Stimulated activated CD8-positive, alpha-beta memory T cell treated with anti-CD3 and anti-CD28 coated beads, Interleukin-15, amount 100 ng/mL, for 24 hours (primary cell): ENCODE measurements at regions not wholly inside any gene's neighbourhood (a gene's known extent, or its start where the extent isn't known, plus 50 kb on each side); places are given as distances from the start of the nearest gene placed in this dataset.

Experiments used
- DNase-seq: peaks from one replicate; pipeline ENCODE4 v3.0.0-alpha.2; 2020; ENCODE audit warnings: low read depth

DNA sequence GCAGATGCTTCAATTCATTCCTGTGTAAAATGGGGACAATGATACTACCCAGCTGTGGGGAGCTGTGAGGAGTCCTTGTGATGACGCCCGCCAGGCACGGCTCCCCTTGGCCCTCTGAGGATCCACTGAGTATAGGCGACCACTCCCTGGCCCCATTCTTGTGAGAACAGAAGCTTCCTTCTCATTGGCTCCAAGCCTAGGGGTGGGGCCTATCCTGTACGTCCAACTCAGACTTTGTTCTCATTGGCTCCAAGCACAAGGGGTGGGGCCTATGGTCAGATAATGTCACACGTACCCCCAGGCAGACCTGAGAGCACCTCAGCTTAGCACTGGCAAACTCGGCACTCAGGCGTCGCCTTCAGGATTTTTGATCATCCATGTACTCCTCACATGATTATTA is 232.9 kb upstream of the MVB12B start:
- no peak for DNase-seq

DNA sequence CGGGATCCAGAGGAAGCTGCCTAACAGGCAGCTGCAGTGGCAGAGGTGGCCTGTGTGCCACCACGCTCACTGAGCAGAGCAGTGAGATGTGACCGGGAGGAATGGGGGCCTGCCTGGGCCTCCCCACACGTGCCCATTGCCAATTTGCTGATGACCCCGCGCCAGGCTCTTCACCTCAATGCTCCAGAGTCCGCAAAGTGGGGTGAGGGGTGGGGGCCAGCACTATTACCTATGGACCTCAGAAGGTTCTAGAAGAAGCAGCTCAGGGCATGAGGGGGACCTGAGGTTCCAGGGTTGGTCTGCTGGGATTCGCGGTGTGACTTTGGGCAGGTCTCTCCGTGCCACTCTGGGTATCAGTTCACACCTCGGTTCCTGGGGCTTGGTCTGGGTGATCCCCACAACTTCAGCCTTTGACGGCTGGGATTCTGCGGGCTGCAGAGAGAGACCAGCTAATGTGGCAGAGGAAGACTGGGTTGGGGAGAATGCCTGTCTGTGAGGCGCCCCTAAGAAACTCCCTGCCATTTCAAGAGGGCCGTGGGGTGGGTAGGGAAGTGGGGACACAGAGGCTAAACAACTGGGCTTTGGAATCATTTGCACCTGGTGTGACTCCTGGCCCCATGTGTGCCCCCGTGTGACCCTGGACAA is 231.0 kb upstream of the MVB12B start:
- no peak for DNase-seq

- no peak for DNase-seq
Observed at GRCh38 chr9:126096340-126096739, 230.3 kb upstream of the MVB12B start.

DNA sequence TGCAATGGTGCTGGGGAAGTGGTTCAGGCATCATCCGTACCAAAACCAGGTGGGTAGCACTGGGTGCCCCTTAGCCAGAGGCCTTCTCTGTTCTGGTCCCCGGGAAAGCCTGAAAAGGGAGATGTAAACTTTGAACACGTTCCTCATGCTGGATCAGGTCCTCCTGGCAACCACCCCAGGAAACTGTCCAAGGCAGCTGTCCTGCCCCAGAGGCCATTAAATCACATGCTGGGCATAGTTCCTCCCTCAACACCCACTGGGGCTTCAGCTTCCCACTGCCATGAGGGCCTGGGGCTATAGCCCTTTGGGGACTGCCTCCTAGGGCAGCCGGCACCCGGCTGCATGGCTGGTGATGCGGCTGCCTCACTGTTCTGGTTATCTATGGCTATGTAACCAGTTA is 228.9 kb upstream of the MVB12B start:
- no peak for DNase-seq

- no peak for DNase-seq
Observed at GRCh38 chr9:126106404-126106803, 220.2 kb upstream of the MVB12B start.

DNA sequence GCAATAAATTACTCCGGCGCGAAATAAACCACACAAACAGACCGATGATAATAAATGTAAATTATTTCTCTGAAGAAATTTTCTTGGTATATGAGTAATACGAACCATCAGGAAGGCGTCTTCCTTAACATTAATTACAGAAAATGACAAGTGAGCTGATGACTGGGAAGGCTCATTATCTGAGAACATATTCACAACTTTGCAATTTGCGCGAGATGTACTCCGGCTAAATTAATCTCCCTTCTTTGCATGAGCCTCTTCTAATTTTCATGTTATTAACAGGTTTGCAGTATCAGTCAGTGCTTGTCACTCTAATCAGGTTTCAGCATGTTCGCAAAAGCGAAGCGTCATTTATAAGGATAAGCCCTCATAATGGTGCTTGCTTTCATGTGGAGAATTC is 218.9 kb upstream of the MVB12B start:
- no peak for DNase-seq

GRCh38 chr9:126108240-126108639 is 218.4 kb upstream of the MVB12B start:
- no peak for DNase-seq

- no peak for DNase-seq
Observed at GRCh38 chr9:126109575-126109974, 217.1 kb upstream of the MVB12B start.

DNA sequence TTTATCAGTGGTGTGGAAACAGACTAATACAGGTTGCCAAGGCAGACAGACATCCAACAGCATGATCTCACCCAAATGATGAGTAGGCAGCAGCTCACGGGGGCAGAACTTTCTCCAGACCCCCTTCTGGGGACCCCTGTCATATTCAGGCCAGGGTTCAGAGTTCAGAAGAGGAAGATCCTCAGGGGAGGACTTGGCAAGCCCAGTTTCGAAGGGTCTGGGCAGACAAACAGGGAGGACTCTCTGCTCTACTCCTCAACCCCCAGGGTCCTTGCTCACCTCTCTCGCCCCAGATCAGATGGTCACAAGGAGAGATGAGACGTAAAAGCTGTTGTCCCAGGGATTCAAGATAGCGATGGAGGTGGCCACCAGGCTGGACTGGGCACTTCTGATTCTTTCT is 215.1 kb upstream of the MVB12B start:
- no peak for DNase-seq

DNA sequence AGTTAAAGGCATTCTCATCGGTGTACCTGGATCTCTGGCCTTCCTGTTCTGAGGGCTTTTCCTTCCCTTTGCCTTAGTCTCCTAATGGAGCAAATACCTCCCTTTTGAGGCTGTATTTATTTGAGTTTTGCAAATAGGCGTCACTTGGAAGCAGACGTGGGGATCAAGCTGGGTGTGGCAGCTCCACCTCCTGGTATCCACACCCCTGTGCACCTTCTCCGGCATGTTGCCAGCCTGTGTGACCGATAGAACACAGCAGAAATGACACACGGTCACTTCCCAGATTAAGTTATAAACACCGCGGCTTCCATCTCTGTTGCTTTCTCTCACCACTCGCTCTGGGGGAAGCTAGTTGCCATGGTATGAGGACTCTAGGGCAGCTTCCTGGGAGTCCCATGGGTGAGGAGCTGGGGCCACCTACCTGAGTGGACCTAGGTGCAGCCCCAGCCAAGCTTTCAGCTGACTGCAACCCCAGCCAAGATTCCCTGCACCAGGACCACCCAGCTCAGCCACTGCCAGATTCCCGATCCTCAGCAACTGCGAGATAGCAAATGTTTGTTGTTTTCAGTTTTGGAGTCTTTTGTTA is 214.4 kb upstream of the MVB12B start:
- no peak for DNase-seq

GRCh38 chr9:126113176-126113575 is 213.5 kb upstream of the MVB12B start:
- no peak for DNase-seq

DNA sequence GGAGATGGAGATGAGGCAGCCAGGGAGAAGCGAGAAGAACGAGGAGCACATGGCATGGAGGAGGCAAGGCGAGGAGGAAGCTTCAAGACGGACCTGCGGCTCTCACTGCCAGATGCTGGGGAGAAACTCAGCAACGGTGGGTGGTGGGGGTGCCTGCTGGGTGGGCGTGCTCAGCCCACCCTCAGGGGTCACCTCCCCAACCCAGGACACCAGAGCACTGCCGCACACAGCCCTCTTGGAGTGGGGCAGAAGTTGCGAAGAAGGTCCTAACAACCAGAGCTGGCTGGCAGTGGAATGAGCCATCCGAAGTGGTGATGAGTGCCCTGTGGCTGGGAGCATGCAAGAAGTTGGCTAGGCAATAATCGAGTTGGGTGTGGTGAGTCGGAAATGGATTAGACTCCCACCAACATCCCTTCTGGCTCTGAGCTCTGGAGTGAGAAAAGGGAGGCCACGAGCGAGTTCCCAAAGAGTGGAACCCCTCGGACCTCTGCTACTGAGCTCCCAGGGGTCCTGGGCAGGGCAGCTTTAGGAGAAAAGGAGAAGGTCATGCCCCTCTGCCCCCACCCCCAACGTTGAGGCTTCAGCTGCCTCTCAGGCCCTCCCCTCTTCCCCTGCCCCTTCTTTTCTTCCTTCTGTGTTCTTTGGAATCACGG is 212.7 kb upstream of the MVB12B start:
- DNase-seq: no peak

- no peak for DNase-seq
Observed at GRCh38 chr9:126114409-126114760, 212.2 kb upstream of the MVB12B start.

GRCh38 chr9:126114850-126115460 is 211.7 kb upstream of the MVB12B start:
- no peak for DNase-seq

DNA sequence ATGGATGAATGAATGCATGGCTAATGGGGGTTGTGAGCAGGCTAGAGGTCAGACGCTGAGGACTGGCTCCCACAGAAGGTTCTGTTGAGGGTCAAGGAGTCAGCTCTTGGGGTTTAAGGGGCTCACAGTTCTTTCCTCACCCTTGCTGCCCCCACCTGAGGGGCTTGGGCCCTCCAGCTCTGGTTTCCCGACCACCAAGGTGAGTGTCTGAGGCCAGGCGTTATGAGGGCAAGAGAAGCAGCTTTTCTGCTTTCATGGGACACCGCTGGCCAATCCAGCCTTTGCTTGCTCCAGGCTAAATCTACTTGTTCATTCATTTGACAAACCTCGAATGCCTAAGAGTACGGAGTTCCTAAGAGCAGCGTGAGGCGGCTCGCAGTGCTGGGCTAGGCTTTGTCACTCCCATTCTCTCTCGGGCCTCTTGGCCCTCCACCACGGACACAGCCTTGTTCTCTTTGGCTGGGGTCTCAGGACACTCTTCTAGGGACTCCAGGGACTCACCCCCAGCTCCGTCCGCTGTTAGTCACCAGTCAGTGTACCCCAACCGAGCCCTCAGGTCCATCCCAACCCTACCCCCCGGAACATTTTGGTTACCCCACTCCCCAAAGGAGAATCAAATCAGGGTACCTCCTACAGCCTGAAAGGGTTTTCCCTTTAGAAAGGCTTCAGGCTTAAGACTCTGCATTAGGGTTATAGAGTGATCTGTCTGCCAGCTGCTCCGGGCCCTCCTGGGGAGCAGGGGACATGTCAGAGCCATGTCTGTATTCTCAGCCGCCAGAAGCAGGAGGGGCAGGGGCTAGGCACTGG is 210.1 kb upstream of the MVB12B start:
- DNase-seq: no peak

DNA sequence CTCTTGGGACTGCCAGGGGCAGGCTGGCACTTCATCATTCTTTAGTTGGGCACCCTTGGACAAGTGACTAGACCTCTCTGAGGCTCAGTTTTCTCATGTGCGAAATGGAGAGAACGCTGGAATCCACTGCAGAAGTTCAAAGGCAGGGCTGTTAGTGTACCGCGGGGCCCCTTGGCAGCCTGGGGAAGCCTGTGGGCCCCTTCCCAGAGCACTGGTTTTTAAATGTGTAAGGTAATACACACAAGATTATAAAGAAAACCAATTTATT is 209.5 kb upstream of the MVB12B start:
- no peak for DNase-seq

DNA sequence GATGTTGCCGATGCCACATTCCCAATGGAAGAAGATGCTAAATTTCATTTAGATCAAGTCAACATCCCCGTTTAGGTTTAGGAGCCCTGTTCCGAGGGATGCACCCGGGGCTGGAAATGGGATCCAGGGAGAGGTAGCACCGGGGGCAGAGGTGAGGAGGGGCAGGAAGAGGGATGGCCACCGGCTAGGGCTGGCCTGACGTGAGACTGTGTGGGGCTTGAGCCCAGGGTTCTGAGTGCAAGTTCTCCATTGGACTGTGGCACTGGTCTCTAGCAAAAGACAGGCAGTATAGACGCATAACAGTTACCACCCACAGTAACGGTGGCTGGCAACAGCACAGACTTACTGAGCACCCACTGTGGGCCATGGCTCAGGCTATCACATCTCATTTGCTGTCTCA is 209.0 kb upstream of the MVB12B start:
- no peak for DNase-seq

- no peak for DNase-seq
Observed at GRCh38 chr9:126119731-126120130, 206.9 kb upstream of the MVB12B start.

DNA sequence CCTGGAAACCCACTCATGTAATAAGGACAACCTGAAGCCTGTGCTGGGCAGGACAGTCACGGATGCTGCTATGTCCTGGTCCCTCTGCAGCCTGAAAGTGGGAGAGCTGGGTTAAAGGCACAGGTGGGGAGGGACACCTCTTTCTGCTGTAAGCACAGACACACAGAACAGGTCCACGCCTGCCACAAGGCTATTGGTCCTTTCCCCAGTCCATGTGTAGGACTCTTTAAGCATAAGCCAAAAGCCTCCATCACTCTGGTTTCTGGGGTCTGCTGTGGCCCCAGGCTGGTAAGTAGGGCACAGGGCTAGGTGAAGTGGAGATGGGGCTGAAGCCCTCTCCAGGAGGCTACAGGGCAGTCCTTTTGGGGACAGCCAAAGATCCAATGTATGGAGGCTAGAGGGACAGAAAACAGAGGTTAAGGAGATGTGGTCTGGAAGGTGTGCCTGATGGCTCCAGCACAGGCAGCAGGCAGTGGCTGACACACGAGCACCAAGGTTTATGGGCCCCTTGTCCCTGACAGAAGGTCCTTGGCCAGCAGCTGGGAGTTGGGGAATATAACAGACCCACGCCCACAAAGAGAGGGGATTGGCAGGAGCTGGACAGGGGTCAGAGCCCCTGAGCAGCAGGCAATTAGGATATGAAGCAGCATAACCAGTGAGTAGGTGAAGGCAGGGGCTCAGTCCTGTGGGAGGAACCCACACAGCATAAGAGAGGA is 203.6 kb upstream of the MVB12B start:
- no peak for DNase-seq

DNA sequence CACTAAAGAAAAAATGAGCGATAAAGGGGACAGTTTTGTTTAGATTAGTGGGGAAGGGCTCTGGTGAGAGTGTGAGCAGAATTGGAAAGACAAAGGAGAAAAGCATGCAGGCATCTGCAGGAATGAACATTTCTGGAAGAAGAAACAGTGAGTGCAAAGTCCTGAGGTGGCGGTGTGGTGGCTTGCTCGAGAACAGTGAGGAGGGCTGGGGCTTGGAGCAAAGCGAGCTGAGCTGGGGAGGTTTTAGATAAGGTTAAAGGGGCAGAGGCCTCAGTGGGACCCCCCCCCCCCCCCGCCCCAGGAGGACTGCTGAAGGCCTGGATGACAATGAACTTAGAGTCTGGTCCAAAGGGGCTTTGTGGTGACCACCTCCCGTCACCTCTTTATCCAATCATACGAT is 202.7 kb upstream of the MVB12B start:
- no peak for DNase-seq

DNA sequence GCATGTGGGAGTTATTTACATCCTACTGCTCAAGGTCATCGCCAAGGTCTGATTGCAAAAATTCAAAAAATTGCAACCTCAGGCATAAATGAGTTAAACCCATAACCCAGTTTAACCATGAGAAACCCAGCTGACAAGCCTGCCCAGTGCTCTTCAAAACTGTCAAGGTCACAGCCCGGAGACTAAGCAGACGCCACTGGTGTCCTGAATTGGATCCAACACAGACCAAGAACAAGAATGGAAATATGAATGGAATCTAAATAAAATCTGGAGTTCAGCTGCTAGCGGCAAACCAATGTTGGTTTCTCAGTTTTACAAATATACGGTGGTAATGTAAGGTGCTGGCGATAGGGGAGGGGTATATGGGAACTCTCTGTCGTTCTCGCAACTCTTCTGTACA is 201.5 kb upstream of the MVB12B start:
- DNase-seq: no peak

DNA sequence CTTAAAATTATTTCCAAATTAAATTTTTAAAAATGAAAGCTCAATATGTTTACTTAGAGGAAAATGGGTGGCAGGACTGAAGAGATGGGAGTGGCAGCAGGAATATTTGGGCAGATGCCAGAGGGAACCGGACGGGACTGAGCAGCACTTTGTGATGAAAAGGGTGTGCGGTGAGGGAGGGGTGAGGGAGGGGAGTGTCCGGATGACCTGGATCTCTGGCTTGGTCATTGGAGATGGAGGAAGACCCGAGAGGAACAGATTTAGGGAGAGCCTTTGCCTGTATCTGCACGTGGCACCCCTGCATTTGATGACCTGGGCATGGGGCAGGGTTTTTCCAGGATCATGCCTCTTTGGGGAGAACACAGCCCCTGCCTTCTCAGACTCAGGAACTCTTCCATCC is 201.1 kb upstream of the MVB12B start:
- no peak for DNase-seq
